ENCODE measurements at regions not wholly inside any gene's neighbourhood (a gene's known extent, or its start where the extent isn't known, plus 50 kb on each side); places are given as distances from the start of the nearest gene placed in this dataset.

DNA sequence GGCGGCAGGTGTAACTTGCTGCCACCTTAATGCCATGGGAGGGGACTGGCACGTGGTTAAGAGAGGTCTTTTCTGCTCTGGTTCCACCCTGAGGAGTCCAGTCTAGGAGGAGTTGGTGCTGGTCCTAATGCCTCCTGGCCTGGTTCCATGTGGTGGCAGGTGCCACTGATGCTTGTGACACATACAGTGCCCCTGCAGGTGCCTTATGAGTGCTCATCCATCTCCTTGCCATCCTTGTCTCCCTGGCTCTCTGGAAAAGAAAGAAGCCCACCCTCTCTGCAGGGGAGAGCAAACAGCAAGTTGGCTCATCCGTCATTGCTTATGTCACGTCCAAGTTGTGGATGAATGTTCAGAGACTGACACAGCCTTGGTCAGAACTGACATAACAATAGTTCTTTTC lies 175.8 kb upstream of the DPH6 start:
- DNase-seq: no peak
- no peaks in the 10 kb centered on the region for H3K36me3 ChIP-seq (ENCODE audit: insufficient read depth, low read length)
- H3K27ac ChIP-seq (ENCODE audit: low read length): no peak overlapping the region
- H3K4me2 ChIP-seq (ENCODE audit: insufficient read depth, low read length): no peak overlapping the region
- no peak overlapping the region for H2AFZ ChIP-seq (ENCODE audit: low read depth, low read length)
- no peak overlapping the region for H3K9ac ChIP-seq (ENCODE audit: low read depth, low read length)
- TF ChIP-seq, protein P1, sequence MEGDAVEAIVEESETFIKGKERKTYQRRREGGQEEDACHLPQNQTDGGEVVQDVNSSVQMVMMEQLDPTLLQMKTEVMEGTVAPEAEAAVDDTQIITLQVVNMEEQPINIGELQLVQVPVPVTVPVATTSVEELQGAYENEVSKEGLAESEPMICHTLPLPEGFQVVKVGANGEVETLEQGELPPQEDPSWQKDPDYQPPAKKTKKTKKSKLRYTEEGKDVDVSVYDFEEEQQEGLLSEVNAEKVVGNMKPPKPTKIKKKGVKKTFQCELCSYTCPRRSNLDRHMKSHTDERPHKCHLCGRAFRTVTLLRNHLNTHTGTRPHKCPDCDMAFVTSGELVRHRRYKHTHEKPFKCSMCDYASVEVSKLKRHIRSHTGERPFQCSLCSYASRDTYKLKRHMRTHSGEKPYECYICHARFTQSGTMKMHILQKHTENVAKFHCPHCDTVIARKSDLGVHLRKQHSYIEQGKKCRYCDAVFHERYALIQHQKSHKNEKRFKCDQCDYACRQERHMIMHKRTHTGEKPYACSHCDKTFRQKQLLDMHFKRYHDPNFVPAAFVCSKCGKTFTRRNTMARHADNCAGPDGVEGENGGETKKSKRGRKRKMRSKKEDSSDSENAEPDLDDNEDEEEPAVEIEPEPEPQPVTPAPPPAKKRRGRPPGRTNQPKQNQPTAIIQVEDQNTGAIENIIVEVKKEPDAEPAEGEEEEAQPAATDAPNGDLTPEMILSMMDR (IDR thresholded peaks at IDR 0.05; ENCODE audit: borderline replicate concordance, extremely low read depth, low read length, poor library complexity, severe bottlenecking): no peak
- TF ChIP-seq EZH2 (IDR thresholded peaks at IDR 0.05; ENCODE audit: borderline replicate concordance, low read depth, low read length, severe bottlenecking): no peak
- H3K27me3 ChIP-seq (ENCODE audit: insufficient read depth, low read length, poor library complexity): no peaks in the 10 kb centered on the region
- no peaks in the 10 kb centered on the region for H3K4me1 ChIP-seq (ENCODE audit: insufficient read depth, low read length)
- H4K20me1 ChIP-seq (ENCODE audit: insufficient read depth, low read length): no peaks in the 10 kb centered on the region
- no peak overlapping the region for H3K4me3 ChIP-seq (ENCODE audit: low read depth in 1 of 2, low read length in 2 of 2)
- ATAC-seq (ENCODE audit: insufficient read depth, low read depth): no peak
- H3K79me2 ChIP-seq (ENCODE audit: insufficient read depth, low read length): no peaks in the 10 kb centered on the region
- H3K9me3 ChIP-seq (ENCODE audit: insufficient read depth, low read length, severe bottlenecking): no peaks in the 10 kb centered on the region

DNA sequence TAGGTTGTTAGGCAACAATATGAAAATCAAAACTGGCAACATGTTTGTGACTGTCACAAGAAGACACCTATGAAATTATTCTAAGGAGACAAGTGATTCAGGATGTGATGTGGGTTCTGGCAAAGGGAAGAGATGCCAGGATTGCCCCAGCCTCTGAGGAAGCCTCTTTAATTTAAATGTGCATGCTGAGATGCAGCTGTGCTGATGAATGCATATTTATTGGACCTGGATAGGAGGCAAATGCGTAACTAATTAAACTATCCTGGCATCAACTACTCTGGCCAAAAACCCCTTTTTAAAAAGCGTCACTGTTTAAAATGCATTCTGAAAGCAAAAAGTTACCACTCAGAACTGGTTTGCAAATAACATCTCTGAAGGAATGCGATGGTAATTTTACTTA lies 176.5 kb upstream of the DPH6 start:
- TF ChIP-seq EZH2 (IDR thresholded peaks at IDR 0.05; ENCODE audit: borderline replicate concordance, low read depth, low read length, severe bottlenecking): no peak
- TF ChIP-seq, protein P1 (IDR thresholded peaks at IDR 0.05; ENCODE audit: borderline replicate concordance, extremely low read depth, low read length, poor library complexity, severe bottlenecking): no peak
- Histone ChIP-seq H3K4me1 (ENCODE audit: insufficient read depth, low read length) (no peaks in the 10 kb centered on the region), H3K36me3 (ENCODE audit: insufficient read depth, low read length) (no peaks in the 10 kb centered on the region), H3K27me3 (ENCODE audit: insufficient read depth, low read length, poor library complexity) (no peaks in the 10 kb centered on the region), H2AFZ (ENCODE audit: low read depth, low read length) (no peak overlapping the region), H3K9ac (ENCODE audit: low read depth, low read length) (no peak overlapping the region), H3K4me3 (ENCODE audit: low read depth in 1 of 2, low read length in 2 of 2) (no peak overlapping the region), H3K79me2 (ENCODE audit: insufficient read depth, low read length) (no peaks in the 10 kb centered on the region), H3K4me2 (ENCODE audit: insufficient read depth, low read length) (no peak overlapping the region), H3K9me3 (ENCODE audit: insufficient read depth, low read length, severe bottlenecking) (no peaks in the 10 kb centered on the region), H3K27ac (ENCODE audit: low read length) (no peak overlapping the region), H4K20me1 (ENCODE audit: insufficient read depth, low read length) (no peaks in the 10 kb centered on the region)
- ATAC-seq (ENCODE audit: insufficient read depth, low read depth) (no peak), DNase-seq (no peak)

DNA sequence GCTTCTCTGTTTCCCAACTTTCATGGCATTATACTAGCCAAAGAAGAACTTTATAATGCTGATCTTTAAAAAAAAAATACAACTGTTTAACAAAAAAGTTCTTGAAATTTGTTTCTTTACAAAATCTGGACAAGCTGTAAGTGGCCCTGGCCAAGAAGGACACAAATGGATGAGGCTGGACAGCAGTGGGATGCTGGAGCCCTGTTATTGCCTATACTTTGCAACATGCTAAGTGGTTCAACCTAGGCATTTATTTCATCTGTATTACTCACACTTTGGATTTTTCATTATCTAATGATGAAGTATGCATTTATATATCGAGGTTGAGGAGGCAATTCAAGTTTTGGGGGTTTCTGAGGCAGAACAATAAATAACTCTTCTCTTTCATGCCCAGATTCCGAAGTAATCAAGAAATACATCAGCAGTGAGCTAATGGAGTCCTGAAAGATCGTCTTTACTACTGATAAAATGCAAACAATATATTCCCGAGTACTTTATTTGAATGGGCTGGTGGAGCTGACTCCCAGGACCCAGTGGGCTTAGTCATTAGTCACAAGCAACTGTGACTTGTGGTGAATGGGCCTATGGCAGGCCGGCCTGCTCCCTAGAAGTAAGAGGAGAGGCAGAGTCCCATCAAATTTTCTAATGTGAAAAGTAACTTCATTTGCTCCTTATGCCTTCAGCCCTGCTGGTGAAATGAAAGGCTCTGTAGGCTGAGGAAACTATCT lies 177.3 kb upstream of the DPH6 start:
- Histone ChIP-seq H4K20me1 (ENCODE audit: insufficient read depth, low read length) (no peaks in the 10 kb centered on the region), H3K9me3 (ENCODE audit: insufficient read depth, low read length, severe bottlenecking) (no peaks in the 10 kb centered on the region), H3K4me3 (ENCODE audit: low read depth in 1 of 2, low read length in 2 of 2) (no peak overlapping the region), H3K4me1 (ENCODE audit: insufficient read depth, low read length) (no peaks in the 10 kb centered on the region), H3K9ac (ENCODE audit: low read depth, low read length) (no peak overlapping the region), H2AFZ (ENCODE audit: low read depth, low read length) (no peak overlapping the region), H3K4me2 (ENCODE audit: insufficient read depth, low read length) (no peak overlapping the region), H3K27ac (ENCODE audit: low read length) (no peak overlapping the region), H3K36me3 (ENCODE audit: insufficient read depth, low read length) (no peaks in the 10 kb centered on the region), H3K27me3 (ENCODE audit: insufficient read depth, low read length, poor library complexity) (no peaks in the 10 kb centered on the region), H3K79me2 (ENCODE audit: insufficient read depth, low read length) (no peaks in the 10 kb centered on the region)
- TF ChIP-seq EZH2 (IDR thresholded peaks at IDR 0.05; ENCODE audit: borderline replicate concordance, low read depth, low read length, severe bottlenecking): no peak
- TF ChIP-seq, protein P1 (IDR thresholded peaks at IDR 0.05; ENCODE audit: borderline replicate concordance, extremely low read depth, low read length, poor library complexity, severe bottlenecking): no peak
- ATAC-seq (ENCODE audit: insufficient read depth, low read depth) (no peak), DNase-seq (no peak)

All from DND-41 (cell line).